Prostate gland (tissue), 2 donors: ENCODE measurements at regions not wholly inside any gene's neighbourhood (a gene's known extent, or its start where the extent isn't known, plus 50 kb on each side); places are given as distances from the start of the nearest gene placed in this dataset.

Experiments
- DNase-seq: peaks from one replicate; pipeline ENCODE4 v3.0.0-alpha.2; 2019; ENCODE audit warnings: low spot score
- H3K27ac ChIP-seq, 2 donors: fragments of 200-600 bp; sonication (generic); 2 replicates each; pipeline ENCODE4 v1.5.1; 2017 to 2019
- H3K27me3 ChIP-seq: fragments of 200-600 bp; sonication (generic); replicated peaks from 2 replicates; pipeline ENCODE4 v1.5.1; 2019; ENCODE audit not compliant: insufficient read depth
- H3K36me3 ChIP-seq, 2 donors: fragments of 200-600 bp; sonication (generic); 1 replicate in 1 of 2; 2 replicates in 1 of 2; pipeline versions ENCODE4 v1.5.1 to v1.8.1; 2017 to 2019
- H3K4me1 ChIP-seq: fragments of 200-600 bp; sonication (generic); replicated peaks from 2 replicates; pipeline ENCODE4 v1.5.1; 2019
- H3K4me3 ChIP-seq, 2 donors: fragments of 200-600 bp; sonication (generic); 2 replicates each; pipeline ENCODE4 v1.5.1; 2017 to 2019
- H3K9me3 ChIP-seq: fragments of 200-600 bp; sonication (generic); 2 replicates; pipeline ENCODE4 v1.5.1; 2017
- POLR2A ChIP-seq: fragments of 450-650 bp; IDR thresholded peaks from one replicate; pipeline ENCODE4 v1.6.1; 2016; ENCODE audit warnings: antibody characterized with exemption, mild to moderate bottlenecking
- POLR2AphosphoS5 ChIP-seq: sonication (generic); formaldehyde crosslinking; IDR thresholded peaks from one replicate; pipeline ENCODE4 v1.6.1; 2017; ENCODE audit warnings: antibody characterized with exemption
- WGBS: methylation state at CpG from one replicate; pipeline ENCODE4 v1.1.5; 2018; 5-methylcytosine and 5-hydroxymethylcytosine counted together
- intact Hi-C: fragments of 100-400 bp; cut with DNase I; formaldehyde crosslinking; loops from one replicate; pipeline ENCODE4 v1.14.2; 2022
- TF ChIP-seq, protein P1 (sequence below), 4 experiments: fragments of 200-600 bp in 2 of 4; fragments of 450-650 bp in 2 of 4; sonication (generic) in 2 of 4; IDR thresholded peaks; 1 replicate in 3 of 4; 2 replicates in 1 of 4; pipeline ENCODE4 v1.5.1; 2016 to 2019; ENCODE audit warnings: antibody characterized with exemption in 4 of 4, mild to moderate bottlenecking in 2 of 4, moderate library complexity in 2 of 4

DNA sequence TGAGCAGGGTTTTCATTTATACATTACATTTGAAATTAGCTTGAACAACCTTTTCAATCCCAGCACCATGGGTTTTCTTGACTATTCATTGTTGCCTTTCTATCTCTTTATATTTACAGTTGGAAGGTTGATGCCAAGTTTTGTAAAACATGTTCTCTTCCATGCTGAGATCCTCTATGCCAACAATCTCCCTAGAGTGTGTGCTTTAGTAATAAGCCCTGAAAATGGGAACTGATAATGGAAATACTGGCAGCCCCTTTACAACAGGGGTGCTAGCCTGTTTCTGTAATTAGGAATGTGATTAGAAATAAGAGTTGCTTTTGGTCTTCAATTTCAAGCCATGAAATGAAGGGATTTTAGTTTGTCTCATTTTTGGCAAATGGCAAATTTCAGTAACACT lies 239.9 kb upstream of the NAALADL2 start:
- Histone ChIP-seq H3K27ac (no peak overlapping the region), H3K27me3 (no peaks in the 10 kb centered on the region), H3K9me3 (no peaks in the 10 kb centered on the region), H3K4me3 (no peak overlapping the region), H3K4me1 (no peaks in the 10 kb centered on the region), H3K36me3 (no peaks in the 10 kb centered on the region)
- TF ChIP-seq, protein P1, sequence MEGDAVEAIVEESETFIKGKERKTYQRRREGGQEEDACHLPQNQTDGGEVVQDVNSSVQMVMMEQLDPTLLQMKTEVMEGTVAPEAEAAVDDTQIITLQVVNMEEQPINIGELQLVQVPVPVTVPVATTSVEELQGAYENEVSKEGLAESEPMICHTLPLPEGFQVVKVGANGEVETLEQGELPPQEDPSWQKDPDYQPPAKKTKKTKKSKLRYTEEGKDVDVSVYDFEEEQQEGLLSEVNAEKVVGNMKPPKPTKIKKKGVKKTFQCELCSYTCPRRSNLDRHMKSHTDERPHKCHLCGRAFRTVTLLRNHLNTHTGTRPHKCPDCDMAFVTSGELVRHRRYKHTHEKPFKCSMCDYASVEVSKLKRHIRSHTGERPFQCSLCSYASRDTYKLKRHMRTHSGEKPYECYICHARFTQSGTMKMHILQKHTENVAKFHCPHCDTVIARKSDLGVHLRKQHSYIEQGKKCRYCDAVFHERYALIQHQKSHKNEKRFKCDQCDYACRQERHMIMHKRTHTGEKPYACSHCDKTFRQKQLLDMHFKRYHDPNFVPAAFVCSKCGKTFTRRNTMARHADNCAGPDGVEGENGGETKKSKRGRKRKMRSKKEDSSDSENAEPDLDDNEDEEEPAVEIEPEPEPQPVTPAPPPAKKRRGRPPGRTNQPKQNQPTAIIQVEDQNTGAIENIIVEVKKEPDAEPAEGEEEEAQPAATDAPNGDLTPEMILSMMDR (IDR thresholded peaks at IDR 0.05) = no peak
- TF ChIP-seq POLR2AphosphoS5 (no peak), POLR2A (no peak)
- intact Hi-C loops = no loop called here
- DNase-seq = no peak

DNA sequence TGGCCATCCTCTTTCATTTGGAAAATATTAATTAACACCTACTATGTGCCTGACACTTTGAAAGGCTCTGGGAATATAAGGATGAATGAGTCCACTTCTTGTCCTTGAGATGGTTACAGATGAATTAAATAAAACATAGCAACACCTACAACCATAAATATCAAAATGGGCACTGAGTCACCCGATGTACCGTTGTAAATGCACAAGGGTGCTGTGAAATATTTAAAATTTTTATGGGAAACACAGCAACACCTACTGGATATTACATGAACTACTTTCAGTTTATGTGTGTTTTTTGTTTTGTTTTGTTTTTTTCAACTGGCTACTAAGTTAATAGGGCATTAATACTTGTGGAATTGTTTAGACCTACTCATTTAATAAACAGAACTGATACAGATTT lies 239.0 kb upstream of the NAALADL2 start:
- intact Hi-C loops = no loop called here
- DNase-seq = no peak
- Histone ChIP-seq H3K27ac (no peak overlapping the region), H3K27me3 (no peaks in the 10 kb centered on the region), H3K36me3 (no peaks in the 10 kb centered on the region), H3K4me3 (no peak overlapping the region), H3K4me1 (no peaks in the 10 kb centered on the region), H3K9me3 (no peaks in the 10 kb centered on the region)
- TF ChIP-seq POLR2AphosphoS5 = no peak
- no peak for TF ChIP-seq POLR2A
- TF ChIP-seq, protein P1 (IDR thresholded peaks at IDR 0.05) = no peak
- WGBS = 70% methylated on average over 2 of the region's 2 CpGs

DNA sequence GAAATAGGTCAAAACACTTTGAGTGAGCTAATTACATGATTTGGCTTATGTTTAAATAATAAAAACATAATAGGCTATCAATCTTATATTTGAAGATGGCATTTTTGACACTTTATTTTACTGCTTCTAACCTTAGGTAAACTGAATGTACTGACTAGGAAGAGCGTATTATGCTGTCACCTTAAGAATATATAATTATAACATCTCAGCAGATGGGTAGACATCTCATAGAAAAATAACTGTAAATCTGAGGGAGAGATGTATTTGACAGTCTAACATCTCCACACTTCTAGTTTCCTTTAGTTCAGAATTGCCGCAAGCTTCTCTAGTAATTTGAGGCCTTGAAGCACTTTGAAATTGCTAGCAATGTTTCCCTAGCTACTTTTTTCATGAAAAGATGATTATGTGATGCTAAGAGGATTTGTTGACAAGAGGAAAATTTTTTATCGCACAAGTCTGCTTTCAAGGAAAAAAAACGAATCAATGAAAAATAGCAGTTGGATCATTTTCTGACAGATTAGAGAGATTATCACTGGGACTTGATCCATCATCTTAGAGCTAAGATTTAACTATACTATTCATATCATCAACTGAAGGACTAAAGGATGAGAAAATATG lies 238.2 kb upstream of the NAALADL2 start:
- WGBS = 90% methylated on average over 4 of the region's 4 CpGs
- TF ChIP-seq POLR2AphosphoS5 (no peak), POLR2A (no peak)
- TF ChIP-seq, protein P1 (IDR thresholded peaks at IDR 0.05) = no peak
- no peaks in the 10 kb centered on the region for H3K36me3 ChIP-seq
- no peaks in the 10 kb centered on the region for H3K9me3 ChIP-seq
- no peak overlapping the region for H3K4me3 ChIP-seq
- no peaks in the 10 kb centered on the region for H3K4me1 ChIP-seq
- no peaks in the 10 kb centered on the region for H3K27me3 ChIP-seq
- no peak for DNase-seq
- H3K27ac ChIP-seq = no peak overlapping the region
- intact Hi-C loops = no loop called here

DNA sequence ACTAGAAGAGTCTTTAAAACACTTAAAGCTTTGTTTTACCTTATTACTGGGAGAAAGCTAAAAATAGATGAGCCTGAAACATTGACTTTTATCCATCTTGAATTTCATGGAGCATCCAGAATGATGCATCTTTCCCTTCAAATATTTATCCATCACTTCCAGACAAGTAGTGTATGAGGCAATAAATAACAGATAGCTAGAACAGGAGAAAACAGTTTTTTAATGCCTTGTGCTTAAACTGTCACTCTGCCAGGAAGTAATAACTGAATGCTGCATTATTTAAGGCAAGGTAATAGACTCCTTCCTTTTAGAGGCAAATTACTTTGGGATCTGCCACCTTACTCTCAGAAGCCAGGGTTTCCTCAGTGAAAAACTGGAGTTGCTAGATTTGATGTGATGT lies 225.8 kb upstream of the NAALADL2 start:
- intact Hi-C loops = no loop called here
- TF ChIP-seq POLR2A = no peak
- TF ChIP-seq, protein P1 (IDR thresholded peaks at IDR 0.05) = no peak
- TF ChIP-seq POLR2AphosphoS5 = no peak
- Histone ChIP-seq H3K27me3 (no peaks in the 10 kb centered on the region), H3K9me3 (no peaks in the 10 kb centered on the region), H3K27ac (no peak overlapping the region), H3K36me3 (no peaks in the 10 kb centered on the region), H3K4me3 (no peak overlapping the region), H3K4me1 (no peaks in the 10 kb centered on the region)
- DNase-seq = no peak

DNA sequence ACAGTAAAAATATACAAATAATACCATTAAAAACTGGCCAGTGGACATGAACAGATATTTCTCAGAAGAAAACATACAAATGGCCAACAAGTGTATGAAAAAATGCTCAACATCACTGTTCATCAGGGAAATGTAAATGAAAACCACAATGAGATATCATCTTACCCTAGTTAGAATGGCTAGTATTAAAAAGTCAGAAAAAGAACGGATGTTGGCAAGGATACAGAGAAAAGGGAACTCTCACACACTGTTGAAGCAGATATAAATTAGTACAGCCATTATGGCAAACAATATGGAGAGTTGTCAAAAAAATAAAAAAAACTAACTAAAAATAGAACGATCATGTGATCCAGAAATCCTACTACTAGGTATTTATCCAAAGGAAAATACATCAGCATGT lies 222.7 kb upstream of the NAALADL2 start:
- Histone ChIP-seq H3K27ac (no peak overlapping the region), H3K4me3 (no peak overlapping the region), H3K36me3 (no peaks in the 10 kb centered on the region), H3K27me3 (no peaks in the 10 kb centered on the region), H3K4me1 (no peaks in the 10 kb centered on the region), H3K9me3 (no peaks in the 10 kb centered on the region)
- 44% methylated on average over 2 of the region's 2 CpGs for WGBS
- DNase-seq = no peak
- intact Hi-C loops = no loop called here
- TF ChIP-seq POLR2A (no peak), POLR2AphosphoS5 (no peak)
- TF ChIP-seq, protein P1 (IDR thresholded peaks at IDR 0.05) = no peak
